HEK293 (cell line): ENCODE measurements at regions not wholly inside any gene's neighbourhood (a gene's known extent, or its start where the extent isn't known, plus 50 kb on each side); places are given as distances from the start of the nearest gene placed in this dataset.

Source experiments
- CTCF ChIA-PET: fragments of 350-600 bp; formaldehyde crosslinking; extraction: SDS; loops from one replicate; lab custom pipeline; 2021; ENCODE audit warnings: antibody characterized with exemption; lab: Yijun Ruan, JAX
- POLR2A ChIA-PET: fragments of 300-600 bp; formaldehyde crosslinking; extraction: SDS; loops from one replicate; lab custom pipeline; 2020; ENCODE audit warnings: antibody characterized with exemption, inconsistent platforms; lab: Yijun Ruan, JAX
- H3K27ac ChIP-seq: fragments of 200-500 bp; sonication (Bioruptor generic); 2 replicates; pipeline ENCODE4 v1.5.1; 2014; ENCODE audit warnings: low read depth, low read length, control low read depth, inconsistent platforms; ENCODE audit errors: extremely low read depth
- H3K36me3 ChIP-seq, 2 experiments: fragments of 200-500 bp in 1 of 2; sonication (Bioruptor generic) in 1 of 2; 1 replicate in 1 of 2; 2 replicates in 1 of 2; pipeline ENCODE4 v1.5.1; 2014 to 2017; ENCODE audit warnings: inconsistent platforms in 2 of 2, low read length in 2 of 2; ENCODE audit not compliant: control insufficient read depth in 2 of 2, insufficient read depth in 1 of 2
- H3K4me1 ChIP-seq: fragments of 200-500 bp; sonication (Bioruptor generic); 2 replicates; pipeline ENCODE4 v1.5.1; 2014; ENCODE audit warnings: mild to moderate bottlenecking, low read length, inconsistent platforms; ENCODE audit not compliant: control insufficient read depth, insufficient read depth
- H3K4me3 ChIP-seq: 2 replicates; pipeline ENCODE4 v1.5.1; 2011; ENCODE audit warnings: low read depth, mild to moderate bottlenecking, control low read depth, low read length, moderate library complexity
- H3K9me3 ChIP-seq: fragments of 200-500 bp; sonication (Bioruptor generic); 2 replicates; pipeline ENCODE4 v1.5.1; 2014; ENCODE audit warnings: low read depth, low read length, inconsistent platforms; ENCODE audit not compliant: control insufficient read depth, insufficient read depth
- KLF1 ChIP-seq: fragments of 450-650 bp; formaldehyde crosslinking; IDR thresholded peaks from 2 replicates; pipeline ENCODE4 v1.5.1; 2016; ENCODE audit warnings: missing biosample characterization, missing genetic modification characterization
- MZF1 ChIP-seq: fragments of 450-650 bp; formaldehyde crosslinking; IDR thresholded peaks from 2 replicates; pipeline ENCODE4 v1.5.1; 2017; ENCODE audit warnings: missing biosample characterization, missing genetic modification characterization, borderline replicate concordance
- SP7 ChIP-seq: fragments of 450-650 bp; formaldehyde crosslinking; IDR thresholded peaks from 2 replicates; pipeline ENCODE4 v1.5.1; 2016; ENCODE audit warnings: missing biosample characterization, missing genetic modification characterization
- ZEB2 ChIP-seq: fragments of 450-650 bp; formaldehyde crosslinking; IDR thresholded peaks from 2 replicates; pipeline ENCODE4 v1.5.1; 2016; ENCODE audit warnings: missing biosample characterization, missing genetic modification characterization
- ZFHX2 ChIP-seq: fragments of 450-650 bp; formaldehyde crosslinking; conservative IDR thresholded peaks from 2 replicates; pipeline ENCODE4 v1.5.1; 2016; ENCODE audit warnings: missing biosample characterization, missing genetic modification characterization
- ZNF266 ChIP-seq: fragments of 450-650 bp; formaldehyde crosslinking; IDR thresholded peaks from 2 replicates; pipeline ENCODE4 v1.5.1; 2016; ENCODE audit warnings: missing biosample characterization, missing genetic modification characterization, low read depth
- ZNF274 ChIP-seq, 2 experiments: fragments of 200-500 bp in 1 of 2; fragments of 450-650 bp in 1 of 2; sonication (Bioruptor generic) in 1 of 2; formaldehyde crosslinking in 1 of 2; IDR thresholded peaks; 2 replicates each; pipeline versions ENCODE4 v1.5.1 to v1.6.1; 2014 to 2016; ENCODE audit warnings: borderline replicate concordance in 1 of 2, inconsistent platforms in 1 of 2, low read length in 1 of 2, missing biosample characterization in 1 of 2, missing genetic modification characterization in 1 of 2
- ZNF48 ChIP-seq: fragments of 450-650 bp; formaldehyde crosslinking; IDR thresholded peaks from 2 replicates; pipeline ENCODE4 v1.5.1; 2016; ENCODE audit warnings: missing biosample characterization, missing genetic modification characterization
- ZNF530 ChIP-seq: fragments of 450-650 bp; formaldehyde crosslinking; IDR thresholded peaks from 2 replicates; pipeline ENCODE4 v1.5.1; 2016; ENCODE audit warnings: low read depth, missing biosample characterization, missing genetic modification characterization

DNA sequence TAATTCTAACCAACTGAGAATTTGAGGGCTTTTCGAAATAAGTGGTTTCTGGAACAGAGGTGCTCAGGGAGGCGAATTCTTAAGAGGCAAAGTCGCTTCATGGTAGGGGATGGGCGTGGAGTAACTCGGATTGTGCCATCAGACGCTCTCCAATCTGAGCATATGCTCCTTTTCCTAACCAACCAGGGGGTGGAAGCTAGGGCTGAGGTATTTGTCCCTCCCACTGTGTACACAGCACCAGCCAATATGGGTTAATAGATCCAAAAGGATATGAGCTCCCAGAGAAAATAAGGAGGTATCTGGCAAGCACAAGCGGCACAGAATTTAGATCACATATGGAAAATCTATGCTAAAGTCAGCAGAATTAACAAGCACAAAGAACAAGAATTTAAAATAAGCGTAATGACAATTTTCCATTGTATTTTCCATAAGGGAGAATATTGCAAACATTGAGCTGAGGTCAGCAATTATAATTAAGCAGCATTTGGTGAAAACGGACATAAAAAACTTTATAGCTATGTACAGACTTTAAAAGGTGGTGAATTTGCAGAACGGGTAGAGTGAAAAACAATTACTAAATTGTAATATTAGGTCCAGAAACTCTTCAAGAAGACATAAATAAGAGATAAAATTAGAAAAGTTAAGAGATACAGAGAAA, 55.0 kb upstream of the PHACTR1 start:
- TF ChIP-seq ZFHX2 (tag by site-specific recombination) (no peak), ZNF48 (no peak), ZEB2 (no peak), ZNF266 (tag by site-specific recombination) (no peak), ZNF274 (IDR thresholded peaks at IDR 0.05; ENCODE audit: low read length) (no peak), ZNF274 (tag by site-specific recombination; IDR thresholded peaks at IDR 0.05; ENCODE audit: borderline replicate concordance) (no peak), SP7 (tag by site-specific recombination) (no peak), ZNF530 (no peak), MZF1 (tag by site-specific recombination) (no peak), KLF1 (tag by site-specific recombination) (no peak)
- TF ChIP-seq, all 188 proteins: peak for 0
- CTCF ChIA-PET, result interaction anchor here (0.6 kb wide), 2 partner anchors 25 to 487 kb away, joined by 3 read pairs; no protein-coding TSS in a partner anchor
- Histone ChIP-seq H3K27ac (no peak overlapping the region), H3K36me3 (no peaks in the 10 kb centered on the region), H3K4me1 (no peaks in the 10 kb centered on the region), H3K4me3 (no peak overlapping the region), H3K9me3 (no peaks in the 10 kb centered on the region)
- POLR2A ChIA-PET, result no interaction called here
